H1 (cell line): ENCODE measurements at regions not wholly inside any gene's neighbourhood (a gene's known extent, or its start where the extent isn't known, plus 50 kb on each side); places are given as distances from the start of the nearest gene placed in this dataset.

Source experiments
- CTCF ChIA-PET: fragments of 300-600 bp; sonication (Branson Sonifier 250); formaldehyde crosslinking; loops from one replicate; lab custom pipeline; 2021; ENCODE audit not compliant: partially characterized antibody; lab: Charles Lee
- POLR2A ChIA-PET: fragments of 300-600 bp; sonication (Branson Sonifier 250); formaldehyde crosslinking; loops from one replicate; lab custom pipeline; 2021; ENCODE audit warnings: inconsistent platforms; ENCODE audit not compliant: partially characterized antibody; lab: Charles Lee
- DNase-seq, 2 experiments: peaks; one replicate each; pipeline versions ENCODE4 v3.0.0 to v3.0.0-alpha.2; 2010 to 2022; ENCODE audit warnings: low spot score in 2 of 2, low read depth in 1 of 2, mixed read lengths in 1 of 2
- FAIRE-seq: peaks from 2 replicates; lab custom pipeline; 2011; peaks lifted over from hg19 to GRCh38; lab: Jason Lieb, UNC
- H2AFZ ChIP-seq: 2 replicates; pipeline ENCODE4 v1.8.1; 2012; ENCODE audit warnings: low read length, inconsistent platforms
- H2AK5ac ChIP-seq: 2 replicates; pipeline ENCODE4 v1.6.1; 2013; ENCODE audit warnings: low read depth, low read length
- H2BK120ac ChIP-seq: replicated peaks from 2 replicates; pipeline ENCODE3; 2013; ENCODE audit warnings: low read depth, low read length, inconsistent platforms
- H2BK12ac ChIP-seq: 2 replicates; pipeline ENCODE4 v1.6.1; 2013; ENCODE audit warnings: low read depth, low read length
- H2BK15ac ChIP-seq: 2 replicates; pipeline ENCODE4 v1.6.1; 2013; ENCODE audit warnings: low read length
- H2BK20ac ChIP-seq: 2 replicates; pipeline ENCODE4 v1.6.1; 2013; ENCODE audit warnings: low read length
- H2BK5ac ChIP-seq: 2 replicates; pipeline ENCODE4 v1.6.1; 2013; ENCODE audit warnings: low read depth, low read length
- H3K14ac ChIP-seq: 2 replicates; pipeline ENCODE4 v1.6.1; 2013; ENCODE audit warnings: inconsistent platforms; ENCODE audit not compliant: insufficient read length
- H3K18ac ChIP-seq: 2 replicates; pipeline ENCODE4 v1.6.1; 2013; ENCODE audit warnings: low read length; ENCODE audit errors: extremely low read depth
- H3K23ac ChIP-seq: 2 replicates; pipeline ENCODE4 v1.6.1; 2013; ENCODE audit warnings: inconsistent platforms; ENCODE audit not compliant: insufficient read length
- H3K23me2 ChIP-seq: 2 replicates; pipeline ENCODE4 v1.6.1; 2013; ENCODE audit warnings: low read depth, low read length
- H3K27ac ChIP-seq: 2 replicates; pipeline ENCODE4 v1.6.1; 2011; ENCODE audit warnings: low read depth, low read length, inconsistent platforms
- H3K27me3 ChIP-seq, 4 experiments: replicated peaks in 1 of 4; 1 replicate in 1 of 4; 2 replicates in 3 of 4; pipeline versions ENCODE4 v1.6.1 to v1.8.1; 2011 to 2013; ENCODE audit warnings: low read length in 3 of 4, mild to moderate bottlenecking in 3 of 4, inconsistent platforms in 2 of 4, mixed read lengths in 2 of 4, moderate library complexity in 1 of 4; ENCODE audit not compliant: control insufficient read depth in 3 of 4, insufficient read depth in 3 of 4; ENCODE audit errors: extremely low read depth in 1 of 4
- H3K36me3 ChIP-seq, 4 experiments: 2 replicates each; pipeline versions ENCODE4 v1.6.1 to v1.8.1; 2011 to 2013; ENCODE audit warnings: mild to moderate bottlenecking in 4 of 4, low read length in 3 of 4, moderate library complexity in 2 of 4, control low read depth in 1 of 4, inconsistent platforms in 1 of 4; ENCODE audit not compliant: insufficient read depth in 4 of 4, control insufficient read depth in 2 of 4
- H3K4ac ChIP-seq: replicated peaks from 2 replicates; pipeline ENCODE3; 2013; ENCODE audit warnings: low read length, low read depth, mixed read lengths, inconsistent platforms; ENCODE audit not compliant: insufficient read length
- H3K4me1 ChIP-seq, 4 experiments: replicated peaks in 1 of 4; 1 replicate in 1 of 4; 2 replicates in 3 of 4; pipeline versions ENCODE4 v1.6.1 to v1.8.1; 2011 to 2013; ENCODE audit warnings: low read length in 3 of 4, inconsistent platforms in 2 of 4, mixed read lengths in 1 of 4; ENCODE audit not compliant: insufficient read depth in 4 of 4, control insufficient read depth in 3 of 4
- H3K4me2 ChIP-seq, 2 experiments: 2 replicates each; pipeline versions ENCODE4 v1.6.1 to v1.8.1; 2011 to 2013; ENCODE audit warnings: low read depth in 2 of 2, low read length in 2 of 2, control low read depth in 1 of 2, inconsistent platforms in 1 of 2, mild to moderate bottlenecking in 1 of 2; ENCODE audit not compliant: insufficient read depth in 1 of 2
- H3K4me3 ChIP-seq, 4 experiments: fragments of 200-600, 300-600 bp in 1 of 4; sonication (generic), shearing (Covaris generic), sonication (Bioruptor Twin) in 1 of 4; 2 replicates each; pipeline versions ENCODE4 v1.5.1 to v1.8.1; 2011 to 2016; ENCODE audit warnings: low read length in 4 of 4, low read depth in 3 of 4, control low read depth in 2 of 4, inconsistent platforms in 2 of 4, mild to moderate bottlenecking in 2 of 4, mixed read lengths in 1 of 4, moderate library complexity in 1 of 4; ENCODE audit not compliant: insufficient read depth in 2 of 4; ENCODE audit errors: extremely low read depth in 1 of 4
- H3K56ac ChIP-seq: replicated peaks from 2 replicates; pipeline ENCODE3; 2013; ENCODE audit warnings: low read depth, mild to moderate bottlenecking, mixed read lengths, low read length, inconsistent platforms; ENCODE audit not compliant: insufficient read length
- H3K79me1 ChIP-seq: 2 replicates; pipeline ENCODE4 v1.6.1; 2013; ENCODE audit warnings: low read depth, low read length, control low read depth
- H3K79me2 ChIP-seq, 2 experiments: 2 replicates each; pipeline versions ENCODE4 v1.6.1 to v1.8.1; 2012 to 2013; ENCODE audit warnings: low read length in 2 of 2, mild to moderate bottlenecking in 2 of 2, inconsistent platforms in 1 of 2; ENCODE audit not compliant: insufficient read depth in 2 of 2, control insufficient read depth in 1 of 2
- H3K9ac ChIP-seq, 4 experiments: replicated peaks in 1 of 4; 1 replicate in 1 of 4; 2 replicates in 3 of 4; pipeline versions ENCODE4 v1.6.1 to v1.8.1; 2011 to 2013; ENCODE audit warnings: low read depth in 3 of 4, low read length in 3 of 4, control low read depth in 2 of 4, mild to moderate bottlenecking in 2 of 4, moderate library complexity in 2 of 4, inconsistent platforms in 1 of 4; ENCODE audit errors: extremely low read depth in 1 of 4
- H3K9me3 ChIP-seq, 2 experiments: 2 replicates each; pipeline versions ENCODE4 v1.6.1 to v1.8.1; 2012 to 2013; ENCODE audit warnings: mild to moderate bottlenecking in 2 of 2, moderate library complexity in 2 of 2, control low read depth in 1 of 2, inconsistent platforms in 1 of 2, low read depth in 1 of 2, low read length in 1 of 2, mixed read lengths in 1 of 2; ENCODE audit not compliant: insufficient read depth in 2 of 2
- H4K20me1 ChIP-seq, 2 experiments: replicated peaks in 1 of 2; 2 replicates each; pipeline versions ENCODE3 to v1.8.1; 2011 to 2013; ENCODE audit warnings: inconsistent platforms in 2 of 2, low read length in 2 of 2, mild to moderate bottlenecking in 1 of 2; ENCODE audit not compliant: insufficient read depth in 2 of 2, control insufficient read depth in 1 of 2
- H4K5ac ChIP-seq: 2 replicates; pipeline ENCODE4 v1.6.1; 2013; ENCODE audit warnings: low read length, low read depth, mixed read lengths, inconsistent platforms; ENCODE audit not compliant: insufficient read length
- H4K8ac ChIP-seq: 2 replicates; pipeline ENCODE4 v1.8.0; 2013; ENCODE audit warnings: mild to moderate bottlenecking, moderate library complexity, low read length, inconsistent platforms; ENCODE audit not compliant: insufficient read depth; ENCODE audit errors: extremely low read depth
- H4K91ac ChIP-seq: replicated peaks from 2 replicates; pipeline ENCODE3; 2013; ENCODE audit warnings: low read length, mixed read lengths, inconsistent platforms; ENCODE audit not compliant: insufficient read length
- CTBP2 ChIP-seq: IDR thresholded peaks from 2 replicates; pipeline ENCODE4 v1.7.0; 2011; ENCODE audit warnings: borderline replicate concordance, mild to moderate bottlenecking, moderate library complexity, mixed read lengths, low read length; ENCODE audit not compliant: insufficient read depth, insufficient read length
- SP1 ChIP-seq: IDR thresholded peaks from 2 replicates; pipeline ENCODE4 v1.6.1; 2011; ENCODE audit warnings: low read depth, low read length
- WGBS, 2 experiments: shearing (Covaris generic) in 1 of 2; methylation state at CpG; one replicate each; pipeline versions ENCODE4 v1.1.6 to v1.1.7; 2013 to 2015; ENCODE audit warnings: low lambda C conversion rate in 2 of 2, mixed read lengths in 2 of 2, inconsistent platforms in 1 of 2, low coverage in 1 of 2, missing lambda C conversion rate in 1 of 2; ENCODE audit not compliant: insufficient replicate concordance in 2 of 2, insufficient coverage in 1 of 2, insufficient read length in 1 of 2; ENCODE audit errors: extremely low coverage in 1 of 2, missing lambda C conversion rate in 1 of 2; 5-methylcytosine and 5-hydroxymethylcytosine counted together

GRCh38 chr13:108475181-108475580 is 154.2 kb upstream of the MYO16 start:
- Histone ChIP-seq H3K27ac (no peak overlapping the region), H3K9me3 (peaks cover 0 to 2% of the 10 kb centered on the region in 2 experiments; a peak in 2 of 4 replicates), H3K23me2 (no peaks in the 10 kb centered on the region), H2AFZ (no peak overlapping the region), H2BK12ac (no peak overlapping the region), H4K20me1 (no peaks in the 10 kb centered on the region), H3K36me3 (no peaks in the 10 kb centered on the region), H4K5ac (no peak overlapping the region), H3K56ac (no peak overlapping the region), H3K4me3 (no peak overlapping the region), H4K8ac (no peak overlapping the region), H3K27me3 (no peaks in the 10 kb centered on the region), H3K4ac (no peak overlapping the region), H3K9ac (no peak overlapping the region), H3K23ac (no peak overlapping the region), H3K79me1 (no peaks in the 10 kb centered on the region), H2BK120ac (no peak overlapping the region), H3K18ac (no peak overlapping the region), H3K79me2 (no peaks in the 10 kb centered on the region), H3K4me2 (no peak overlapping the region), H3K14ac (no peak overlapping the region), H4K91ac (no peak overlapping the region), H2BK5ac (no peak overlapping the region), H2BK15ac (no peak overlapping the region), H2BK20ac (no peak overlapping the region), H2AK5ac (no peak overlapping the region), H3K4me1 (no peaks in the 10 kb centered on the region)
- ChIA-PET CTCF (no interaction called here), POLR2A (no interaction called here)
- no peak for DNase-seq
- 90% methylated on average over 2 of the region's 2 CpGs; no CpG with 5 or more reads in 1 of the 2 experiments for WGBS, 2 experiments
- no peak for FAIRE-seq
- TF ChIP-seq CTBP2 (no peak), SP1 (no peak)
